Suprapubic skin (tissue), 4 donors: ENCODE measurements at regions not wholly inside any gene's neighbourhood (a gene's known extent, or its start where the extent isn't known, plus 50 kb on each side); places are given as distances from the start of the nearest gene placed in this dataset.
A peak's percentile ranks its signal among the peaks of the same experiment; 100 is the strongest.

Experiments used
- DNase-seq, 2 donors: peaks; one replicate each; pipeline ENCODE4 v3.0.0-alpha.2; 2019; ENCODE audit warnings: low spot score in 2 of 2
- H3K27ac ChIP-seq: fragments of 200-600 bp; sonication (generic); one replicate; pipeline ENCODE4 v1.5.1; 2019
- H3K27me3 ChIP-seq: fragments of 200-600 bp; sonication (generic); one replicate; pipeline ENCODE4 v1.5.1; 2019
- H3K36me3 ChIP-seq: fragments of 200-600 bp; sonication (generic); one replicate; pipeline ENCODE4 v1.5.1; 2019
- H3K4me1 ChIP-seq: fragments of 200-600 bp; sonication (generic); one replicate; pipeline ENCODE4 v1.5.1; 2019
- H3K4me3 ChIP-seq: fragments of 200-600 bp; sonication (generic); one replicate; pipeline ENCODE4 v1.5.1; 2019; ENCODE audit warnings: mild to moderate bottlenecking
- H3K9me3 ChIP-seq: fragments of 200-600 bp; sonication (generic); one replicate; pipeline ENCODE4 v1.5.1; 2019
- CTCF ChIP-seq, 2 donors: fragments of 200-600 bp in 1 of 2; fragments of 450-650 bp in 1 of 2; sonication (generic) in 1 of 2; IDR thresholded peaks; one replicate each; pipeline ENCODE4 v1.5.1; 2016 to 2019; ENCODE audit warnings: antibody characterized with exemption in 2 of 2, mild to moderate bottlenecking in 1 of 2, moderate library complexity in 1 of 2
- EP300 ChIP-seq: sonication (generic); formaldehyde crosslinking; IDR thresholded peaks from one replicate; pipeline ENCODE4 v1.6.1; 2017; ENCODE audit warnings: antibody characterized with exemption
- POLR2A ChIP-seq, 2 donors: fragments of 450-650 bp; IDR thresholded peaks; one replicate each; pipeline ENCODE4 v1.6.1; 2017; ENCODE audit warnings: antibody characterized with exemption in 2 of 2, mild to moderate bottlenecking in 2 of 2, moderate library complexity in 2 of 2
- POLR2AphosphoS5 ChIP-seq, 3 donors: sonication (generic); formaldehyde crosslinking; IDR thresholded peaks; one replicate each; pipeline ENCODE4 v1.6.1; 2017; ENCODE audit warnings: antibody characterized with exemption in 3 of 3
- WGBS: methylation state at CpG from one replicate; pipeline ENCODE4 v1.1.5; 2018; 5-methylcytosine and 5-hydroxymethylcytosine counted together

DNA sequence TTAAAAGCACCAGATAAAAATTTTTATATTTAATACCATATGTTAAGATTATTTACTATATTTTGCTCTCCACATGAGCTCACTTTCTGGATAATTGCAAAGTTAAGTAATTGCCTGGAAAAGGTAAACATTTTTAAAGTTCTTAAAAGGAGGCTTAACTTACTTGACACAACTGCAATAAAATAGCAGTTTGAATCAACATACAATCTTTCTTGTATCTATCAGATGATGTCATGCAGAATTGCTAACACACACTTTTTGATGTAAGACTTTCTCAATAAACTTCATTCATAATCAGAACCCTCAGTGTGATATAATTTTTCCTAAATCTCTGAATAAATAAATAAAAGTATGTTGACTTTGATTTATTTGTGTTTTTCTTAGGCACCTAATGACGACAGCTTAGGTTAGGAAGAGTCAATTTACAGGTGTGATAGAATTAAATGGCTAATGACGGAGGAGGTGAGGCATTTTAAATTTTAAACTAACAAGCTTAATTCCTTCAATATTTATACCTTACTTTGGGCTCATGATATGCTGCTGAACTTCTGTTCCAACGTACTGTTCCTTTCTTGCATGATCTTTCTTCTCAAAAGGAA lies 99.5 kb downstream of the LYPLAL1 start:
- no peak for DNase-seq
- Histone ChIP-seq H3K4me1 (peaks cover 6% of the 10 kb centered on the region), H3K4me3 (no peak overlapping the region), H3K27ac (no peak overlapping the region), H3K27me3 (no peaks in the 10 kb centered on the region), H3K36me3 (no peaks in the 10 kb centered on the region), H3K9me3 (no peaks in the 10 kb centered on the region)
- WGBS = 96% methylated on average over 3 of the region's 3 CpGs
- TF ChIP-seq CTCF (IDR thresholded peaks at IDR 0.05) (no peak), POLR2AphosphoS5 (IDR thresholded peaks at IDR 0.05) (no peak), EP300 (no peak), POLR2A (IDR thresholded peaks at IDR 0.05) (no peak)

DNA sequence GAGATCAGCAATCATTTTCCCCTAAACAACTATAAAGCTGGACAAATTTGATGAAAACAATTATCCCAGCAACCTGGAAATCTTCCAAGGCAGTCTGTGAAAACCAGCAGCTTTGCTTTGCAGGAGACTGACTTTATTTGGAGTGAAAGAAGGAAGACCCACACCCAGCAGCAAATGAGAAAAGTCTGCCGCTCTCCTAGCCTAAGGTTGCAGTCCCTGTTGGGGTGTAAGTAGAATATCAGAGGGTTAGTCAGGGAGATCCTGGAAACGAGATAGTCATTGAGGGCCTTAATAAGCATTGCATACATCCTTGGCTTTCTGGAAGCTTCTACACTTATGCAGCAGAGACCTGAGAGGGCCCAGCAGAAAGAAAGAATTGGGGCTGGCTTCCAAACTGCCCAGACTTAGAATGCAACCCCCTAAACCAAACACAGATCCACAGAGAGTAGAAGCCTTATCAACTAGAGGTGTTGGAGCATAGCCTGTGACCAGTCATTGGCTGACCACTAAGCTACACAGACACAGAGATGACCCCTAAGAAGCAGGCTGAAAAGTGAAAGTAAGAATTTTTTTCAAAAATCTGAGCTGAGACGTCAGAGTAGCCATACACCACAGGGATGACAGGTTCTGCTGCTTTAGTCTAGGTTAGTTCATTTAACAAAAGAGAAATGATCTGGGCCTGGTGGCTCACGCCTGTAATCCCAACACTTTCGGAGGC lies 98.3 kb downstream of the LYPLAL1 start:
- Histone ChIP-seq H3K4me1 (peaks cover 6% of the 10 kb centered on the region), H3K9me3 (no peaks in the 10 kb centered on the region), H3K27ac (peak overlapping the region; percentile 19), H3K36me3 (no peaks in the 10 kb centered on the region), H3K27me3 (no peaks in the 10 kb centered on the region), H3K4me3 (no peak overlapping the region)
- DNase-seq = no peak
- no peak for TF ChIP-seq EP300
- TF ChIP-seq POLR2A (IDR thresholded peaks at IDR 0.05) = no peak
- no peak for TF ChIP-seq CTCF (IDR thresholded peaks at IDR 0.05)
- no peak for TF ChIP-seq POLR2AphosphoS5 (IDR thresholded peaks at IDR 0.05)
- WGBS = 48% methylated on average over 5 of the region's 5 CpGs

- TF ChIP-seq POLR2AphosphoS5 (IDR thresholded peaks at IDR 0.05) = no peak
- no peak for TF ChIP-seq EP300
- no peak for TF ChIP-seq CTCF (IDR thresholded peaks at IDR 0.05)
- TF ChIP-seq POLR2A (IDR thresholded peaks at IDR 0.05) = no peak
- no peak overlapping the region for H3K27ac ChIP-seq
- no peaks in the 10 kb centered on the region for H3K9me3 ChIP-seq
- no peaks in the 10 kb centered on the region for H3K36me3 ChIP-seq
- no peak overlapping the region for H3K4me3 ChIP-seq
- H3K27me3 ChIP-seq = no peaks in the 10 kb centered on the region
- DNase-seq = no peak
- H3K4me1 ChIP-seq = peaks cover 13% of the 10 kb centered on the region
These were observed 95.5 kb downstream of the LYPLAL1 start for GRCh38 chr1:219269171-219269570.

DNA sequence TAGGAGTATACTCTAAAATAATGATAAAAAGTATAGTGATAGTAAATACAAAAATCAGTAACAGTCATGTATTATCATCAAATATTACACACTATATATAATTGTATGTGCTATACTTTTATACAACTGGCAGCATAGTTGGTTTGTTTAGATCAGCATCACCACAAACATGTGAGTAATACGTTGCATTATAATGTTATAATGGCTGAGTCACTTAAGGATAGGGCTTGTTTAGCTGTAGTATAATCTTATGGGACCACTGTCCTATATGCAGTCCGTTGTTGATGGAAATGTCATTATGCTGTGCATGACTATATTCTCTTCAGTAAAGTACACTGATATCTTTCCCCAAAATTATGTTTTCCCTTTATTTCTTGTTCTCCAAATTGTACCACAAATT lies 92.8 kb downstream of the LYPLAL1 start:
- no peak for TF ChIP-seq CTCF (IDR thresholded peaks at IDR 0.05)
- no peak for TF ChIP-seq POLR2AphosphoS5 (IDR thresholded peaks at IDR 0.05)
- no peak for TF ChIP-seq POLR2A (IDR thresholded peaks at IDR 0.05)
- TF ChIP-seq EP300 = no peak
- Histone ChIP-seq H3K4me3 (no peak overlapping the region), H3K36me3 (no peaks in the 10 kb centered on the region), H3K27me3 (no peaks in the 10 kb centered on the region), H3K27ac (no peak overlapping the region), H3K9me3 (no peaks in the 10 kb centered on the region), H3K4me1 (peaks cover 10% of the 10 kb centered on the region)
- 91% methylated on average over 2 of the region's 2 CpGs for WGBS
- no peak for DNase-seq

DNA sequence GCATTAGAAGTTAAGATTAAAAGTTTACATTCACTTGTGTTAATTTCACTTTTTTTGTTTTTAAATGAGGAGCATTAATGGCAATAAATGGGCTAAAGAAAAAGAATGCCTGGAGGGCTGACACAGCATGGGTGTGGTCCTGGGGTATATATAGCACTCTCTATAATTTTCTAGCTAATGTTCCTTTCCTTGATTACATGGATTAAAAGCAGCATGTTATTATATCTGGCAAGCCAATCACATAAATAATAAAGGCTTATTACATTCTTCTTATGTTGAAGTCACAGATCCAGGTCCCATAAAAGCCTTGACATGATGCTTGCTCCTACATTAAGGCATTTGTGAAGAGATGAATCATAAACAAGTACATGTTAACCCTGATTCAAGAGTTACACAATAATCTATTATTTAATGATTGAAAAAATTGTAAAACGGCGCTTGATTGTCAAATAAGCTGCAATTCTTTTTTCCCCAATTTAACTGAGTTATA lies 91.4 kb downstream of the LYPLAL1 start:
- 39% methylated on average over 2 of the region's 2 CpGs for WGBS
- TF ChIP-seq POLR2A (IDR thresholded peaks at IDR 0.05) (no peak), EP300 (no peak), CTCF (IDR thresholded peaks at IDR 0.05) (no peak), POLR2AphosphoS5 (IDR thresholded peaks at IDR 0.05) (no peak)
- Histone ChIP-seq H3K36me3 (no peaks in the 10 kb centered on the region), H3K4me1 (peaks cover 7% of the 10 kb centered on the region), H3K4me3 (no peak overlapping the region), H3K27ac (no peak overlapping the region), H3K27me3 (no peaks in the 10 kb centered on the region), H3K9me3 (no peaks in the 10 kb centered on the region)
- DNase-seq = no peak
